CMK (cell line): ENCODE measurements at regions not wholly inside any gene's neighbourhood (a gene's known extent, or its start where the extent isn't known, plus 50 kb on each side); places are given as distances from the start of the nearest gene placed in this dataset.

Experiments used
- DNase-seq: peaks from one replicate; pipeline ENCODE4 v3.0.0-alpha.2; 2010; ENCODE audit warnings: low read depth

GRCh38 chr5:135218790-135219568, 180.1 kb downstream of the MACROH2A1 start:
- DNase-seq: no peak

- DNase-seq: no peak
These were observed 180.6 kb downstream of the MACROH2A1 start for GRCh38 chr5:135218486-135218755.

GRCh38 chr5:135217669-135218485, 181.2 kb downstream of the MACROH2A1 start:
- DNase-seq: no peak

- DNase-seq: no peak
These were observed 182.3 kb downstream of the MACROH2A1 start for GRCh38 chr5:135216471-135217343.

GRCh38 chr5:135215617-135216470, 181.8 kb upstream of the PITX1 start:
- DNase-seq: no peak

GRCh38 chr5:135214897-135215616, 181.0 kb upstream of the PITX1 start:
- no peak for DNase-seq

GRCh38 chr5:135213466-135214239, 179.6 kb upstream of the PITX1 start:
- no peak for DNase-seq

GRCh38 chr5:135213027-135213386, 179.0 kb upstream of the PITX1 start:
- no peak for DNase-seq

- no peak for DNase-seq
These were observed 178.5 kb upstream of the PITX1 start for GRCh38 chr5:135212361-135213026.

- DNase-seq: no peak
These were observed 177.8 kb upstream of the PITX1 start for GRCh38 chr5:135211791-135212190.

GRCh38 chr5:135211083-135211790, 177.2 kb upstream of the PITX1 start:
- no peak for DNase-seq

GRCh38 chr5:135210286-135211055, 176.4 kb upstream of the PITX1 start:
- DNase-seq: no peak

- no peak for DNase-seq
These were observed 175.1 kb upstream of the PITX1 start for GRCh38 chr5:135208903-135209721.

GRCh38 chr5:135208555-135208902, 174.5 kb upstream of the PITX1 start:
- DNase-seq: no peak

- no peak for DNase-seq
These were observed 173.8 kb upstream of the PITX1 start for GRCh38 chr5:135207866-135208265.

- DNase-seq: no peak
These were observed 172.8 kb upstream of the PITX1 start for GRCh38 chr5:135206862-135207261.

GRCh38 chr5:135205632-135206349, 171.8 kb upstream of the PITX1 start:
- no peak for DNase-seq
